Omental fat pad (tissue), 3 donors: ENCODE measurements at regions not wholly inside any gene's neighbourhood (a gene's known extent, or its start where the extent isn't known, plus 50 kb on each side); places are given as distances from the start of the nearest gene placed in this dataset.

Experiments used
- ATAC-seq: fragments of 150-250 bp; one replicate; pipeline ENCODE4 v1.9.1; 2016; ENCODE audit warnings: mild to moderate bottlenecking, moderate library complexity; ENCODE audit not compliant: low FRiP score
- DNase-seq: peaks from one replicate; pipeline ENCODE4 v3.0.0-alpha.2; 2019; ENCODE audit warnings: low spot score
- CTCF ChIP-seq, 3 donors: fragments of 450-650 bp; IDR thresholded peaks; one replicate each; pipeline ENCODE4 v1.5.1; 2016 to 2017; ENCODE audit warnings: antibody characterized with exemption in 3 of 3, mild to moderate bottlenecking in 3 of 3, moderate library complexity in 2 of 3

- TF ChIP-seq CTCF (IDR thresholded peaks at IDR 0.05) = no peak
- ATAC-seq (no peak), DNase-seq (no peak)
These were observed 1568.9 kb upstream of the PABPC4L start for GRCh38 chr4:135770505-135770904.

GRCh38 chr4:135744928-135745327, 1543.3 kb upstream of the PABPC4L start:
- no peak for ATAC-seq
- no peak for TF ChIP-seq CTCF (IDR thresholded peaks at IDR 0.05)
- DNase-seq = no peak

- TF ChIP-seq CTCF (IDR thresholded peaks at IDR 0.05) = no peak
- ATAC-seq = no peak
- DNase-seq = no peak
These were observed 1540.0 kb upstream of the PABPC4L start for GRCh38 chr4:135741583-135741982.

- ATAC-seq = no peak
These were observed 1537.8 kb upstream of the PABPC4L start for GRCh38 chr4:135739354-135739753.

GRCh38 chr4:135735512-135735911, 1533.9 kb upstream of the PABPC4L start:
- ATAC-seq (no peak), DNase-seq (no peak)
- no peak for TF ChIP-seq CTCF (IDR thresholded peaks at IDR 0.05)

More at GRCh38 chr4:135739354-135739753, 1537.8 kb upstream of the PABPC4L start:
- no peak for DNase-seq
- TF ChIP-seq CTCF (IDR thresholded peaks at IDR 0.05) = no peak

GRCh38 chr4:135732448-135732847, 1530.9 kb upstream of the PABPC4L start:
- ATAC-seq (no peak), DNase-seq (no peak)
- TF ChIP-seq CTCF (IDR thresholded peaks at IDR 0.05) = no peak

- ATAC-seq = no peak
- no peak for TF ChIP-seq CTCF (IDR thresholded peaks at IDR 0.05)
These were observed 1530.1 kb upstream of the PABPC4L start for GRCh38 chr4:135731682-135732081.

More at GRCh38 chr4:135731682-135732081, 1530.1 kb upstream of the PABPC4L start:
- no peak for DNase-seq
